Thymus (tissue), 11 donors: ENCODE measurements at regions not wholly inside any gene's neighbourhood (a gene's known extent, or its start where the extent isn't known, plus 50 kb on each side); places are given as distances from the start of the nearest gene placed in this dataset.

Experiments
- DNase-seq, 9 donors: peaks; one replicate each; pipeline ENCODE4 v3.0.0-alpha.2; 2013; ENCODE audit warnings: low spot score in 9 of 9, low read depth in 6 of 9, missing footprints in 1 of 9
- H3K27ac ChIP-seq, 2 donors: one replicate each; pipeline ENCODE4 v1.5.1; 2013; ENCODE audit warnings: control low read depth in 1 of 2, low read depth in 1 of 2, low read length in 1 of 2, mild to moderate bottlenecking in 1 of 2, moderate library complexity in 1 of 2
- H3K27me3 ChIP-seq, 2 donors: one replicate each; pipeline ENCODE4 v1.5.1; 2013; ENCODE audit warnings: low read length in 1 of 2; ENCODE audit not compliant: control insufficient read depth in 2 of 2, insufficient read depth in 1 of 2
- H3K36me3 ChIP-seq, 2 donors: one replicate each; pipeline ENCODE4 v1.5.1; 2013; ENCODE audit warnings: low read length in 1 of 2, mild to moderate bottlenecking in 1 of 2, moderate library complexity in 1 of 2; ENCODE audit not compliant: control insufficient read depth in 2 of 2, insufficient read depth in 2 of 2
- H3K4me1 ChIP-seq, 2 donors: one replicate each; pipeline ENCODE4 v1.5.1; 2013; ENCODE audit warnings: low read length in 2 of 2; ENCODE audit not compliant: control insufficient read depth in 2 of 2, insufficient read depth in 2 of 2
- H3K4me3 ChIP-seq, 2 donors: one replicate each; pipeline ENCODE4 v1.5.1; 2013; ENCODE audit warnings: low read length in 2 of 2, control low read depth in 1 of 2, mild to moderate bottlenecking in 1 of 2
- H3K9me3 ChIP-seq, 2 donors: one replicate each; pipeline ENCODE4 v1.5.1; 2013; ENCODE audit warnings: low read length in 1 of 2, mild to moderate bottlenecking in 1 of 2; ENCODE audit not compliant: control insufficient read depth in 2 of 2, insufficient read depth in 1 of 2
- WGBS: extraction: QIAGEN DNeasy Blood & Tissue Kit; methylation state at CpG from one replicate; pipeline ENCODE4 v1.1.7; 2013; 5-methylcytosine and 5-hydroxymethylcytosine counted together
- donor health status: healthy.

GRCh38 chr5:106749826-106750225 lies 920.9 kb downstream of the EFNA5 start:
- no peaks in the 10 kb centered on the region for H3K36me3 ChIP-seq
- H3K4me1 ChIP-seq = no peaks in the 10 kb centered on the region
- H3K27me3 ChIP-seq = no peaks in the 10 kb centered on the region
- no peaks in the 10 kb centered on the region for H3K9me3 ChIP-seq
- no peak overlapping the region for H3K4me3 ChIP-seq
- no peak for DNase-seq
- H3K27ac ChIP-seq = no peak overlapping the region

GRCh38 chr5:106739127-106739526 lies 931.6 kb downstream of the EFNA5 start:
- Histone ChIP-seq H3K27ac (no peak overlapping the region), H3K27me3 (no peaks in the 10 kb centered on the region), H3K9me3 (no peaks in the 10 kb centered on the region), H3K4me1 (no peaks in the 10 kb centered on the region), H3K4me3 (no peak overlapping the region), H3K36me3 (no peaks in the 10 kb centered on the region)
- DNase-seq = no peak
- WGBS = 95% methylated on average over 2 of the region's 2 CpGs

GRCh38 chr5:106737111-106737510 lies 933.6 kb downstream of the EFNA5 start:
- DNase-seq = no peak
- 82% methylated on average over 1 of the region's 1 CpG for WGBS

GRCh38 chr5:106732624-106733023 lies 938.1 kb downstream of the EFNA5 start:
- H3K9me3 ChIP-seq = peaks cover 0 to 13% of the 10 kb centered on the region in 2 donors
- H3K36me3 ChIP-seq = no peaks in the 10 kb centered on the region
- no peaks in the 10 kb centered on the region for H3K4me1 ChIP-seq
- no peaks in the 10 kb centered on the region for H3K27me3 ChIP-seq
- DNase-seq = no peak
- H3K4me3 ChIP-seq = no peak overlapping the region
- H3K27ac ChIP-seq = no peak overlapping the region

More at GRCh38 chr5:106737111-106737510, 933.6 kb downstream of the EFNA5 start:
- H3K27ac ChIP-seq = no peak overlapping the region
- no peak overlapping the region for H3K4me3 ChIP-seq
- no peaks in the 10 kb centered on the region for H3K4me1 ChIP-seq
- no peaks in the 10 kb centered on the region for H3K27me3 ChIP-seq
- no peaks in the 10 kb centered on the region for H3K9me3 ChIP-seq
- H3K36me3 ChIP-seq = no peaks in the 10 kb centered on the region

GRCh38 chr5:106730912-106731311 lies 939.8 kb downstream of the EFNA5 start:
- WGBS = 96% methylated on average over 1 of the region's 1 CpG
- H3K36me3 ChIP-seq = no peaks in the 10 kb centered on the region
- no peaks in the 10 kb centered on the region for H3K27me3 ChIP-seq
- H3K4me3 ChIP-seq = no peak overlapping the region
- no peak overlapping the region for H3K27ac ChIP-seq
- peaks cover 0 to 13% of the 10 kb centered on the region in 2 donors for H3K9me3 ChIP-seq
- no peaks in the 10 kb centered on the region for H3K4me1 ChIP-seq
- DNase-seq = no peak

GRCh38 chr5:106730506-106730905 lies 940.2 kb downstream of the EFNA5 start:
- Histone ChIP-seq H3K4me3 (no peak overlapping the region), H3K9me3 (peaks cover 0 to 13% of the 10 kb centered on the region in 2 donors), H3K27me3 (no peaks in the 10 kb centered on the region), H3K36me3 (no peaks in the 10 kb centered on the region), H3K4me1 (no peaks in the 10 kb centered on the region), H3K27ac (no peak overlapping the region)
- no peak for DNase-seq
- WGBS = 61% methylated on average over 3 of the region's 3 CpGs

GRCh38 chr5:106728208-106728607 lies 942.5 kb downstream of the EFNA5 start:
- no peak overlapping the region for H3K4me3 ChIP-seq
- H3K36me3 ChIP-seq = no peaks in the 10 kb centered on the region
- WGBS = 97% methylated on average over 4 of the region's 4 CpGs
- peaks cover 0 to 13% of the 10 kb centered on the region in 2 donors for H3K9me3 ChIP-seq
- H3K27me3 ChIP-seq = no peaks in the 10 kb centered on the region
- DNase-seq = no peak
- H3K27ac ChIP-seq = no peak overlapping the region
- H3K4me1 ChIP-seq = no peaks in the 10 kb centered on the region

GRCh38 chr5:106727071-106727470 lies 943.7 kb downstream of the EFNA5 start:
- H3K27me3 ChIP-seq = no peaks in the 10 kb centered on the region
- WGBS = 96% methylated on average over 2 of the region's 2 CpGs
- H3K4me1 ChIP-seq = no peaks in the 10 kb centered on the region
- peaks cover 0 to 13% of the 10 kb centered on the region in 2 donors for H3K9me3 ChIP-seq
- H3K27ac ChIP-seq = no peak overlapping the region
- DNase-seq = no peak
- no peak overlapping the region for H3K4me3 ChIP-seq
- no peaks in the 10 kb centered on the region for H3K36me3 ChIP-seq

GRCh38 chr5:106720367-106720766 lies 950.4 kb downstream of the EFNA5 start:
- Histone ChIP-seq H3K27ac (no peak overlapping the region), H3K4me3 (no peak overlapping the region), H3K36me3 (no peaks in the 10 kb centered on the region), H3K27me3 (no peaks in the 10 kb centered on the region), H3K9me3 (no peaks in the 10 kb centered on the region), H3K4me1 (no peaks in the 10 kb centered on the region)
- WGBS = 61% methylated on average over 3 of the region's 3 CpGs
- no peak for DNase-seq

GRCh38 chr5:106699796-106700195 lies 970.9 kb downstream of the EFNA5 start:
- Histone ChIP-seq H3K27me3 (no peaks in the 10 kb centered on the region), H3K4me1 (no peaks in the 10 kb centered on the region), H3K9me3 (no peaks in the 10 kb centered on the region), H3K4me3 (no peak overlapping the region), H3K27ac (no peak overlapping the region), H3K36me3 (no peaks in the 10 kb centered on the region)
- no peak for DNase-seq
- WGBS = 98% methylated on average over 1 of the region's 1 CpG
